ENCODE measurements at regions not wholly inside any gene's neighbourhood (a gene's known extent, or its start where the extent isn't known, plus 50 kb on each side); places are given as distances from the start of the nearest gene placed in this dataset.

DNA sequence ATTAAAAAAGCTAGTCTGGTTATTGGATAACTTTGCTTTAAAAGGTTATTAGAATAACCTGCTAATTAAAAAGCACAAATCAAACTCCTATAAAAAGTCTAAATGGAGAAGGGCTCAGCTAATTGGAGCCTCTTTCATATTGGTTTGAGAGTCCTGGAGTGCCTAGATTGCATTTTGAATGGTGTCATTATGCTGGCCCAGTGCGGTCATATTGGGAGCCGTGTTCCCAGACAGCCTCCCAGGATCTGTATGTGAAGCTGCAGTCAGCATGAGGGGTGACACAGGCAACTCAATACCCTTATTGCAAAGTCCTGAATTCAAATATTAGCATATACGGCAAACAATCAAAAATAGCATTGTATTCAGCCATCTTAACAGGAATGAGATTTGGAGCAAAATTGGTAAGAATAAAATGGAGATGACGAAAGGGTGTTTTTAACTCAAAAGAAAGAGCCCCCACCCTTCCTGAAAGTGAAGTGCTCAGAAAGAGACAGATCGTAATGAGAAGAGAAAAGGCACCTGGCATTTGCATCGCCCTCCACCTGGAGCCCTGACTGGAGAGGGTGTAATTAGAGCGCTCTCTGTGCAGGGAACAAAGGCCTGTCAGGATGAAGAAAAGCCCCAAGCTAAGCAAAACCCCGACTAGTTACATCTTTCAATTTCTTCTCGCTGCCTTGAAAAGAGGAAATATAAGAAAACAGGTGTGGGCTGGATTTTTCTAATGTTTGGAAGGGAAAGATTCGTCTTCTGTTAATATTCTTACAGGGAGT, 621.0 kb upstream of the ADAMTS16 start:
- Histone ChIP-seq H3K27me3 (replicated peaks; ENCODE audit: control insufficient read depth, insufficient read depth, low read length) (no peaks in the 10 kb centered on the region), H3K36me3 (ENCODE audit: control insufficient read depth, insufficient read depth, low read length) (no peaks in the 10 kb centered on the region), H3K4me1 (no peaks in the 10 kb centered on the region), H3K4me3 (ENCODE audit: low read depth, low read length) (no peak overlapping the region), H3K9me3 (no peaks in the 10 kb centered on the region)
- no peaks in the 10 kb centered on the region for H3K4me1 Mint-ChIP-seq (ENCODE audit: low read depth, unreplicated experiment)
- H3K36me3 Mint-ChIP-seq (ENCODE audit: insufficient read depth, unreplicated experiment) = no peaks in the 10 kb centered on the region
- TF ChIP-seq, protein P1, sequence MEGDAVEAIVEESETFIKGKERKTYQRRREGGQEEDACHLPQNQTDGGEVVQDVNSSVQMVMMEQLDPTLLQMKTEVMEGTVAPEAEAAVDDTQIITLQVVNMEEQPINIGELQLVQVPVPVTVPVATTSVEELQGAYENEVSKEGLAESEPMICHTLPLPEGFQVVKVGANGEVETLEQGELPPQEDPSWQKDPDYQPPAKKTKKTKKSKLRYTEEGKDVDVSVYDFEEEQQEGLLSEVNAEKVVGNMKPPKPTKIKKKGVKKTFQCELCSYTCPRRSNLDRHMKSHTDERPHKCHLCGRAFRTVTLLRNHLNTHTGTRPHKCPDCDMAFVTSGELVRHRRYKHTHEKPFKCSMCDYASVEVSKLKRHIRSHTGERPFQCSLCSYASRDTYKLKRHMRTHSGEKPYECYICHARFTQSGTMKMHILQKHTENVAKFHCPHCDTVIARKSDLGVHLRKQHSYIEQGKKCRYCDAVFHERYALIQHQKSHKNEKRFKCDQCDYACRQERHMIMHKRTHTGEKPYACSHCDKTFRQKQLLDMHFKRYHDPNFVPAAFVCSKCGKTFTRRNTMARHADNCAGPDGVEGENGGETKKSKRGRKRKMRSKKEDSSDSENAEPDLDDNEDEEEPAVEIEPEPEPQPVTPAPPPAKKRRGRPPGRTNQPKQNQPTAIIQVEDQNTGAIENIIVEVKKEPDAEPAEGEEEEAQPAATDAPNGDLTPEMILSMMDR (IDR thresholded peaks at IDR 0.05; ENCODE audit: insufficient read depth in 1 of 2, low read depth in 1 of 2, low read length in 1 of 2, severe bottlenecking in 1 of 2, unreplicated experiment in 1 of 2) = no peak
- no TSS peak for BruUV-seq (replicated peaks)
- no peaks in the 10 kb centered on the region for H3K27me3 Mint-ChIP-seq (ENCODE audit: insufficient read depth, unreplicated experiment)
- no peak overlapping the region for H3K4me3 Mint-ChIP-seq (ENCODE audit: unreplicated experiment)
- no peaks in the 10 kb centered on the region for H3K9me3 Mint-ChIP-seq (ENCODE audit: unreplicated experiment)
- H3K27ac Mint-ChIP-seq (ENCODE audit: unreplicated experiment) = no peak overlapping the region
- DNase-seq = no peak
- CTCF ChIA-PET = no interaction called here
- POLR2A ChIA-PET = no interaction called here
- intact Hi-C loops (cut with micrococcal nuclease; ENCODE audit: unreplicated experiment) = loop anchor here (10.0 kb wide), 1 partner anchor 424 kb away; no protein-coding TSS in a partner anchor

DNA sequence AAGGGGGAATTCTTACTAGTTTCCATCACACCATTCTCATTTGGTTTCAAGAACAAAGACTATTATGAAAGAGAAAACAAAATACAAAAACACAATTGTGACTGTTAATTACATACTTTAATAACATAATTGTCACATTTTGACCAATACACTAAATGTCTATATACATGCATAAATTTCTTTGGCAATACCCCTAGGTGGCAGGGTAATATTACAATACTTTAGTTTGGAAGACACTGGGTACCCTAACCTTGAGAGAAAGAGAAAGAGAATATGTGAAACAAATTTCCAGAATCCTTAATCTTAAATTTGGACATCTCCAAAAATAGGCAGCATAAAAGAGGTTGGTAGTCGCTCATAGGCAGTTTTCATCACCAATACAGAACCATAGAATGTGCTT, 619.6 kb upstream of the ADAMTS16 start:
- BruUV-seq (replicated peaks) = no TSS peak
- ChIA-PET CTCF (no interaction called here), POLR2A (no interaction called here)
- no peak overlapping the region for H3K4me3 Mint-ChIP-seq (ENCODE audit: unreplicated experiment)
- H3K27me3 Mint-ChIP-seq (ENCODE audit: insufficient read depth, unreplicated experiment) = no peaks in the 10 kb centered on the region
- no peak overlapping the region for H3K4me3 ChIP-seq (ENCODE audit: low read depth, low read length)
- intact Hi-C loops (cut with micrococcal nuclease; ENCODE audit: unreplicated experiment) = no loop called here
- no peaks in the 10 kb centered on the region for H3K36me3 ChIP-seq (ENCODE audit: control insufficient read depth, insufficient read depth, low read length)
- H3K27ac Mint-ChIP-seq (ENCODE audit: unreplicated experiment) = no peak overlapping the region
- H3K4me1 Mint-ChIP-seq (ENCODE audit: low read depth, unreplicated experiment) = no peaks in the 10 kb centered on the region
- no peaks in the 10 kb centered on the region for H3K4me1 ChIP-seq
- no peak for DNase-seq
- H3K9me3 Mint-ChIP-seq (ENCODE audit: unreplicated experiment) = no peaks in the 10 kb centered on the region
- no peaks in the 10 kb centered on the region for H3K27me3 ChIP-seq (replicated peaks; ENCODE audit: control insufficient read depth, insufficient read depth, low read length)
- H3K9me3 ChIP-seq = no peaks in the 10 kb centered on the region
- no peaks in the 10 kb centered on the region for H3K36me3 Mint-ChIP-seq (ENCODE audit: insufficient read depth, unreplicated experiment)
- TF ChIP-seq, protein P1 (IDR thresholded peaks at IDR 0.05; ENCODE audit: insufficient read depth in 1 of 2, low read depth in 1 of 2, low read length in 1 of 2, severe bottlenecking in 1 of 2, unreplicated experiment in 1 of 2) = no peak

DNA sequence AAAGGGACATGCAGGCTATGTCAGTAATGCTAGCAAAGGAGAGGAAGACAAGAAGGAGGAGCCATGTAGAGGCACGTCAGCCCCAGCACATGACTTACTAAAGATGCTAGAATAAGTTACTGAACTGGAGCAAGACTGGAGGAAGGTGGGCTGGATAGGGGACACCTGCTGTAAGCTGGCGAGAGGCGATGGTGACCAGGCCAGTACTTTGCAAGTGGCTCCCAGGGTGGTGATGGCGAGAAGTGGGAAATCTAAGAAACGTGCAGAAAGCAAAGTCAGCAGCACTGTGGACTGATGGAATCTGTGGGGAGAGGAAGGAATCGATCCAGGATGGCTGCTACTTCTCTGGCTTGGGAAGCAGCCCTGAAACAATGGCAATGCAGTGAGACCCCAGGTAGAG, 617.1 kb upstream of the ADAMTS16 start:
- H3K36me3 ChIP-seq (ENCODE audit: control insufficient read depth, insufficient read depth, low read length) = no peaks in the 10 kb centered on the region
- no TSS peak for BruUV-seq (replicated peaks)
- H3K27me3 Mint-ChIP-seq (ENCODE audit: insufficient read depth, unreplicated experiment) = no peaks in the 10 kb centered on the region
- TF ChIP-seq, protein P1 (IDR thresholded peaks at IDR 0.05; ENCODE audit: insufficient read depth in 1 of 2, low read depth in 1 of 2, low read length in 1 of 2, severe bottlenecking in 1 of 2, unreplicated experiment in 1 of 2) = no peak
- no peak overlapping the region for H3K4me3 ChIP-seq (ENCODE audit: low read depth, low read length)
- H3K27ac Mint-ChIP-seq (ENCODE audit: unreplicated experiment) = no peak overlapping the region
- DNase-seq = no peak
- no peaks in the 10 kb centered on the region for H3K4me1 Mint-ChIP-seq (ENCODE audit: low read depth, unreplicated experiment)
- POLR2A ChIA-PET = no interaction called here
- H3K9me3 Mint-ChIP-seq (ENCODE audit: unreplicated experiment) = no peaks in the 10 kb centered on the region
- CTCF ChIA-PET = no interaction called here
- no peaks in the 10 kb centered on the region for H3K27me3 ChIP-seq (replicated peaks; ENCODE audit: control insufficient read depth, insufficient read depth, low read length)
- H3K36me3 Mint-ChIP-seq (ENCODE audit: insufficient read depth, unreplicated experiment) = no peaks in the 10 kb centered on the region
- intact Hi-C loops (cut with micrococcal nuclease; ENCODE audit: unreplicated experiment) = no loop called here
- no peak overlapping the region for H3K4me3 Mint-ChIP-seq (ENCODE audit: unreplicated experiment)
- no peaks in the 10 kb centered on the region for H3K4me1 ChIP-seq
- no peaks in the 10 kb centered on the region for H3K9me3 ChIP-seq

All from Caco-2 (cell line).